ENCODE measurements at regions not wholly inside any gene's neighbourhood (a gene's known extent, or its start where the extent isn't known, plus 50 kb on each side); places are given as distances from the start of the nearest gene placed in this dataset.
"Not testable (repeated sequence)": the region's sequence is repeated elsewhere in the genome, so short reads cannot be mapped to it uniquely, and the experiment has no call there.

- DNase-seq: no peak
These were observed 129.0 kb upstream of the CIBAR2 start for GRCh38 chr16:85240982-85241924.

GRCh38 chr16:85242140-85242539, 129.9 kb upstream of the CIBAR2 start:
- no peak for DNase-seq

DNA sequence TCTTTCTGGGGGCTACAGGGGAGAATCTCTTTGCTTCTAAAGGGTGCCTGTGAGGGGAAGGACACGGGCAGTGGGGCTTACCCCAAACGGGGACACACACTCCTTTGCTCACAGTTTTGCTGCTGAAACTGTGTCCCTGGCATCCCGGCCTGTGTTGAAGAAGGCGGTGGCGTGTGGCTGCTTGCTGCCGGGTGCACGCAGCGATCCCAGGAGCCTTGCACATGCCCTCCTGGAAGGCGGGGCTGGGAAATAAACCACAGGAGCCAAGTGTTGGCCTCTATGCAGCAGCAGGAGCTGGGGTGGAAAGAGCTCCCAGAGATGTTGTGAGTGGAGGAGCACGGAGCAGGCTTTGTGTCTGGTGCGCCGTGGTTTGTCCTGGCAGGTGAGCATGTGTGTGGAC, 131.0 kb upstream of the CIBAR2 start:
- no peak for DNase-seq

GRCh38 chr16:85244452-85244851, 132.2 kb upstream of the CIBAR2 start:
- DNase-seq: not testable (repeated sequence)

DNA sequence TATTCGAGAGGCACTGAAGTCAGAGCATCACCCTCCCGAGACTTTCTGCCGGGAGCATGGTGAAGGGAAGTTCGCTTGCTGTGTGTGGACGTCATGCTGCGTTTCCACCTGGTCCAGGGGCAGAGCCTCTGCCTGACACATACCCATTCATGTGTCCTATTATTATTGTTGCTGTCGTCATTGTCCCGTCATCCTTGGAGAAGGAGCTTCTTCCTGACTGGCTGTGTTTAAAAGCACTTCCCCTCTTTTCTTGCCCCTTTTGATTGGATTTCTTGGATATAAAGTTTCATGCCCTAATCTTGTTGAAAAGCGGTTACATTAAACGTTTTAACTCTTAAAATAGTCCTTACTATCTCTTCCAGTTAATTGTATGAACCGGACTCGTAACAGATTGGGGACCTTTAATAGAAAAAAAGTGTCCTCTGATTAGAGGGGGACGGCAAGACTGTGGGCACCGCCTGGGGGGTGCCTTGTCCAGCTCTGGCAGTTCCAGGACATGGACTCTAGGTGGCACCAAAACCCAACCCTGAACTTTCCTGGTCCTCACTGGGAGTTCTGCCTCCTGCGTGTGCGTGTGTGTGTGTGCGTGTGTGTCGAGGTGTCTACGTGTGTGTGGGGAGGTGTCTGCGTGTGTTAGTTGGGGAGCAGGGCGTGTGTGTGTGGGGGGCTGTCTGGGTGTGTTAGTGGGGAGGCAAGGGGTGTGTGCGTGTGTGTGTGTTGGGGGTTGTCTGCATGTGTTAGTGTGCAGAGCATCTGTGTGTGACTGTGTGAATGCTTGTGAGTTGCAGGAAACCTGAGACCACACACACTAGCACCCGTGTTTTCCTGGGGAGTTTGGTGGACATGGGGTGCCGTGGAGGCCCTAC, 133.3 kb upstream of the CIBAR2 start:
- DNase-seq: peak; percentile 56

GRCh38 chr16:85246473-85246872, 134.2 kb upstream of the CIBAR2 start:
- DNase-seq: no peak

DNA sequence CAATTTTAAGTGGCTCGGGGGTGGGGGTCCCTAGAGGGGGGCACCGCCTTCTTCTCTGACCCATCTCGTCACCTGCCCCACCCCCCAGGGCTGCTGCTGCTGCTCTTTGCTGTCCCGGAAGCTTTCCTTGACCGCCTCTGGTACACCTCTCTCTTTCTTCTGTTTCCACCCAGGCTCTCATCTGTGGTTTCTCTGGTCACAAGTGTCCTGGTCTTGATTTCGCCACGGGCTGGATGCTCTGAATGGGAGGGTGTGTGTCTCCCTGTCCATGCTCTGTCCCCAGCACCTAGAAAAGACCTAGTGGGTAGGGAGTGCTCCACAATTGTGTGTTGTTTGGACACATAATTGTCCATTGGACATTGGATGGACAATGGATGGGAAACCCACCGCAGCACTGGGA, 134.7 kb upstream of the CIBAR2 start:
- no peak for DNase-seq

DNA sequence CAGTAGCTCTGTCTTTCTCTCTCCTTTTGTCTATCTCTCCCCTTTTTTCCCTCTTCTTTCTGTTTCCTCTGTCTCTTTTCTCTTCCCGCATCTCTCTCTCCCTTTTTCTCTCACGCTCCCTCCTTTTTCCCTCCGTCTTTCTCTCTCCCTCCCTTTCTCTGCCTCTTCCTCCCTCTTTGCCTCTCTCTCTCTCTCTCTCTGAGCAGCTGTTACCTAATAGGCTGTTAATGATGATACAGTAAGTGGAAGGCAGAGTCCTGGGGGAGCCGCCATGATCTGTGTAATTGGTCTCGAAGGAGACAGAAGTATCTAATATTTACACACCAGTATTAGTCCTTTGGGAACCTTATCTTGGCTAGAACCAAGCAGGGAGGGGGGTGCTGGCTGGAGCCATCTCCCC, 136.1 kb upstream of the CIBAR2 start:
- no peak for DNase-seq

DNA sequence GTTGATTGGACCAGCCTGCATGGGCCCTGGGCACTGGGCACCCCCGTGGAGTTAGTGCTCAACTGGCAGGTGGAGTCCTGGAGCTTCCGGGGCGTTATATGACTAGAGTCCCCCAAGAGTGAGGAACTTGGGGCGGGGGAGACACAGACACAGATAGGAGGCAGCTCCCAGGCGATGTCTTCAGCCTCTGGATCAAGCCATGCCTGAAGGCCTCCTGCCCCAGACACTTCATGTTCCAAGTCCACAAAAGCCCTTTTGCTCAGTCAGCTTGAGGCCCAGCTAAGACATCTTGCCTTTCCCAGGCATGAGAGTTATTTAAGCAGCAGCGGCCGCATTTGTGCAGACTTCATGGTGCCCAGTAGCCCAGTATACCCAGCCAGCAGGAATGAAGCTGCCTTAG, 136.6 kb upstream of the CIBAR2 start:
- no peak for DNase-seq

DNA sequence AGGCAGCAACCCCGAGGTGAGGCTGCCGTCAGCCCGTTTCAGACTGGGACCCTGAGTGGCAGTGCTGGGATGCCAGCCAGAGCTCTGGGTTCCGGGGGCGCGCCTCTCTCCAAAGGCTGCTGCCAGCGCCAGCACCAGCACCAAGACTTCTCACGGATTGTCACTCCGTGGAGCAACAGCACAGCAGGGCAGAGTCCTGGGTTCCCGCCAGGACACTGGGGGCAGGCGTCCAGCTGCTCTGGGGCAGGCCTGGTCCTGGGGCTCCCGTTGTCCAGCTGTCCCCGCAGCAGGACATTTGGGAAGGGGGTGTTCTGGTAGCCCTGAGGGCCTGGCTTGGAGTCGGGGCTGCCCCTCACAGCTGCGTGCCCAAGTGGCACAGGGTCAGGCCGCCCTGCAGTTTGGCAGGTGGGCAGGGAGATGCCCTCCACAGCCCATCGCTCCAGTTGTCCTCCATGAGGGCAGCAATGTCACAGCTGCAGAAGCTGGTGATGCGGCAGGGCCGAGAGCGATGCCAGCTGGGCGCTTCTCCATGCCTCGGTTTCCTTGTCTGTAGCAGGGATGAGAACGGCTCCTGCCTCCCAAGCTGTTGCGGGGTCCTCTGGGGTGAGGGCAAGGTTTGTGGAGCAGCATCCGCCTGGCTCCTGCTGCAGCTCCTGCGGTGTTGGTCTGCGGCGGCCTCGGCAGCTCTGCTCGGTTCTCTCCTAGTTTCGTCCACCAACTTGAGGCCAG, 137.3 kb upstream of the CIBAR2 start:
- no peak for DNase-seq

DNA sequence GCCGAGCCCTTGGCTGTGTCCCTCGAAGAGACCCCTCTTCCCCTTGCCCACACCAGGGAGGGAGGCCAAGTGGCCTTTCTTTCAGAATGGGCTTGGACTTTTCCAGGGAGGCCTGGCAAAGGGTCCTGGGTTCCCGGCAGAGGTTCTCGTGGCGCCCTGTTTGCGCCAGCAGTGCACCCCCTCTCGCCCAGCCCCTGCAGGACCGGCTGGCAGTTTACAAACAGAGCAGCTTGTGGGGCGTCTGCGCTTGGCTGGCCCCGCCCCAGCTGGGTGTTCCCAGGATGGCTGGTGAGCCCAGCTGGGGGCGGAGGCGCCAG, 137.8 kb upstream of the CIBAR2 start:
- no peak for DNase-seq

DNA sequence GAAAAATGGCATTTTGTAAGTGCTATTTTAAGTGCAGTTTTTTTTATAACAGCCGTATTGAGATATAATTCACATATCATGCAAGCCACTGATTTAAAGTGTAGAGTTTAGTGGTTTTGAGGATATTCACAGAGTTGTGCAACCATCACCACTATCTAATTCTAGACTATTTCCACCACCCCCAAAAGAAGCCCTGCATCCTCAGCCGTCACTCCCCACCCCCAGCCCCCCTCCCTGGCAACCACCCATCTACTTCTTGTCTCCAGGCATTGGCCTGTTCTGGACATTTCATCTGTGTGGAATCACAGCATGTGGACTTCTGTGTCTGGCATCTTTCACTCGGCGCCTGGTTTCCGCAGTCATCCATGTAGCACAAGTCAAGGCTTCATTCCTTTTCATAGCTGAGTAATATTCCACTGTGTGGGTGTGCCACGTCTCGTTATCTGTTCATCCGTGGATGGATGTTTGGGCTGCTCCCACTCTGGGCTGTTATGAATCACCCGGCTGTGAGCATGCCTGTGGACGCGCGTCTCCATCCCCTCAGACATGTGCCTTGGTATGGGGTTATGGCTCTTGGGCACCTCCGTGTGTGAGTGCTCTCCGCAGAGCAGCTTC, 138.4 kb upstream of the CIBAR2 start:
- no peak for DNase-seq

GRCh38 chr16:85251225-85251760, 139.0 kb upstream of the CIBAR2 start:
- DNase-seq: no peak

DNA sequence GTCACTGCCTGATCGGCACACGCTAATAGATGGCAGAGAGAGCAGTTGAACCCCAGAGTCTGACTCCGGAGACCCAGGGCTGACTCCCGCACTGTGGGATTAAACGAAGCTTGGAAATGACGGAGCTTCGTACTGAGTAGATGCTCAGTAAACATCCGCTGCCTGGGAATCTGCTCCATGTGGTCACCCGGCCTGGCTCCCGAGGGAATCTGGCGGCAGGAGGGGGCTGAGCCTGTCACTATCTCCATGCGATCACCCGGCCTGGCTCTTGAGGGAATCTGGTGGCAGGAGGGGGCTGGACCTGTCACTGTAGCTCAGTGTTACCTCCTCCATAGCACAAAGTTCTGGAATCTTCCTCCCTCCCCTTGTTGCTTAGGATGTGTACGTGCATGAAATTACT, 139.7 kb upstream of the CIBAR2 start:
- DNase-seq: no peak

- no peak for DNase-seq
These were observed 140.2 kb upstream of the CIBAR2 start for GRCh38 chr16:85252461-85252860.

DNA sequence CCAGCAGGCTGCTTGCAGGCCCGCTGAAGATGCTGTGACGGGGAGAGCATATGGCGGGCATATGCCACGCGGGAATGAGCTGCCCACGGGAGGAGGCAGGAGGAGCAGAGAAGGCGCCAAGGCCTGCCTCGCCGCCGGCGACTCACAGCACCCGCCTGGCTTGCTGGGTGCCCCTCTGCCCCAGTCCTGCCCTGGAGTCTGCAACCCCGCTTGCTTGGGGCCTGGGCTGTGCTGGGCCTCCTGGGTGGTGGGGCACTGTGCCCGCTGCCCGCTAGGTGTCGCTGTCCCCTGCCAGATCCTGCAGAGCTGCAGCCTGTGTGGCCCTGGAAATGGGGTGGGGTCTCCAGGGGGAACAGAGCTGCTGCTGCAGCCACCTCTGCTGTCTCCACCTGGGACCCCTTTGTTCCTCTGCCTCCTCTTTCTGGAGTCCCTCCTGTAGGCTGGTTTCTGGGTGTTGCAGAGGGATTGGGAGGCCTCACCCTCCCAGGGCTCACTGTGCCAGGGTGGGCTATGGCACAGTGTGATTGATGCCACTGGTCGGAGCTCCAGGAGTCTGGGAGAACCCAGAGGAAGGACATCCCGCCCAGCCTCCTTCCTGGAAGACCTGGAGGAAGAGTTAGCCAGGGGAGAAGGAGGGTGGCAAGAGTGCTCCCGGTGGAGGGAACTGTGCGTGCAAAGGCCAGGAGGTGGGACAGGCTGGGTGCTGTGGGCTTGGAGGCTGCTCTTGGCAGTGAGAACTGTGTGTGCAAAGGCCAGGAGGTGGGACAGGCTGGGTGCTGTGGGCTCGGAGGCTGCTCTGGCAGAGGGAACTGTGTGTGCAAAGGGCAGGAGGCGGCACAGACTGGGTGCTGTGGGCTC, 141.0 kb upstream of the CIBAR2 start:
- DNase-seq: peak; percentile 52

GRCh38 chr16:85254051-85254450, 141.8 kb upstream of the CIBAR2 start:
- no peak for DNase-seq

DNA sequence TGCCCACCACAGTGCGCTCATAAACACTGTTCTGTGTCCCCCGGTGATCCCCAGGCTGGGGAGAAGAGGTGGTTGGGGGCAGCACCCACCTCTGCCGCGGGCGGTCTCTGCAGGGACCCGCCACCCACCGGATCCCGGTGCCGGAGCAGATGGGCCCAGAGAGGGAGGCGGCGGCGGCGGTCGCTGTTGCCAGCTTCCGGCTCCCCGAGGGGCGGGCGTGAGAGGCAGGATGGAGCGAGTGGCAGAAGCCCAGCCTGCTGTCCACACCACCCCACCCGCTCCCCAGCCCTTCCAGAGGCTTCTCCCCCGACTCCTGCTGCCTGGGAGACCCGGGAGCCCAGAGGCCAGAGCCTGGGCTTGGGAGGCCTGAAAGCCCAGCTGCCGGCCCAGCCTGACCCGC, 142.6 kb upstream of the CIBAR2 start:
- no peak for DNase-seq

DNA sequence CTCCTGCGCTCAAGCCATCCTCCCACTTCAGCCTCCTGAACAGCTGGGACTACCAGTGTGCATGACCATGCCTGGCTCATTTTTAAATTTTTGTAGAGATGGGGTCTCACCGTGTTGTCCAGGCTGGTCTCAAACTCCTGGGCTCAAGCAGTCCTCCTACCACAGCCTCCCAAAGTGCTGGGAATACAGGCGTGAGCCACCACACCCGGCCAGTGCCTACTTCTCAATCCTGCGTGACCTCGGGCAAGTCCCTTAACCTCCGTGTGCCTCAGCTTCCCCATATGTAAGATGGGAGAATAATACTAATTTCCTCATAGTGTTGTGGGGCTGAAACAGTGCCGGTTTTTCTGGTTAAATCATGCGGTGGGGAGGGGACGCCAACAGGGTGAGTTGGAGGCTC, 143.5 kb upstream of the CIBAR2 start:
- DNase-seq: no peak

DNA sequence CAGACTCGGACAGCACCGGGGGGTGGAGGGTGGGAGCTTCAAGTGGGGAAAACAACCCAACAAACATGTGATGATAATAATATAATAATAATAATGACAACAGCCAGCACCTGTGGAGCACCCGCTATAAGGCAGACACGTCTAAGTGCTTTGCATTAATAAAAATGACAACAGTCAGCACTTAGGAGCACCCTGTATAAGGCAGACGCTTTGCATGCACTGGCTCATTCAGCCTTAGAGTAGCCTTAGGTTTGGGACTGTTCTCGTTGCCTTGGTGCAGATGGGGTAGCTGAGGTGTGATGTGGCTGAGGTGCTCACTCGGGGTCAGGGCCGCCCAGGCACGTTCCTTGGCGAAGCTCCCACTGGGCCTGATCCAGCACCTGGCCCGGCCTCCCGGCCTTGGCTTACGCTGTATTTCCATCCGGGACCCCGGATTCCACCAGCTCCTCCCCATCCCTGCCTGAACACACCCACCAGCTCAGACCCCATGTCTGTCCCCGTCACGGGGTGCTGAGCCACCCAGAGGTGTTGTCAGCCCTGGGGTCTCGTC, 144.0 kb upstream of the CIBAR2 start:
- DNase-seq: no peak

- no peak for DNase-seq
These were observed 145.2 kb upstream of the CIBAR2 start for GRCh38 chr16:85257483-85257882.

All from CD4-positive, alpha-beta T cell treated with Interleukin-10 for 1 hour (primary cell).